Body of pancreas (tissue), 4 donors: ENCODE measurements at regions not wholly inside any gene's neighbourhood (a gene's known extent, or its start where the extent isn't known, plus 50 kb on each side); places are given as distances from the start of the nearest gene placed in this dataset.

Experiments
- POLR2A ChIP-seq, 3 donors: fragments of 450-650 bp; IDR thresholded peaks; one replicate each; pipeline ENCODE4 v1.6.1; 2016; ENCODE audit warnings: antibody characterized with exemption in 3 of 3, mild to moderate bottlenecking in 2 of 3
- TF ChIP-seq, protein P1 (sequence below), 7 experiments: fragments of 450-650 bp in 4 of 7; fragments of 200-600 bp in 3 of 7; sonication (generic) in 3 of 7; IDR thresholded peaks; one replicate each; pipeline ENCODE4 v1.5.1; 2016 to 2019; ENCODE audit warnings: antibody characterized with exemption in 7 of 7

DNA sequence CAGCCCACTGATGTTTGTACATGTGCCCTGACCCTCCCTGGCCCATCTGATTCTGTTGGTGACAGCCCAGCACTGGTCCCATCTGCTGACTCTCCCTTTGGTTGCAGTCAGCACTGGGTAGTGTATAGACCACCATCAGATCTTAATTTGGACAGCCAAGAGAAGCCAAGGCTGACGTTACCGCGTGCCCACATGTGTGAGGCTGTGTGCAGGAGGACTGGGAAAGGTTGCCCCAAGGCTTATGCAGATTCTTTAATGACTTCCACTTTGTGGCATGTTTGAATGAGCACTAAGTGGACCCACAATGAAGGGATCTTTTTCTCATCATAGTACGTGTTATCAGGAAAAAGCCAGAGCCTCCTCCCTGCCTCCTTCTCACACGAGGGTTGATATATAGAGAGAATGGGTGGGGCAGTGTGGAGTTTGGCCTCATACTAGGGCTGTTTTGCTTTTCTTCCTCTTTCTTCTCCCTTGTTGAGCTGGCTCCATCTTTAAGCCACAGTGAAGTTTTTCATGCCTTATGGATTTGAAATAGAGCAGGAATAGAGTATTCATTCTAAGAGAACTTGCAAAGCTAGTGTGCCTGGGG lies 93.5 kb downstream of the NAV1 start:
- TF ChIP-seq, protein P1, sequence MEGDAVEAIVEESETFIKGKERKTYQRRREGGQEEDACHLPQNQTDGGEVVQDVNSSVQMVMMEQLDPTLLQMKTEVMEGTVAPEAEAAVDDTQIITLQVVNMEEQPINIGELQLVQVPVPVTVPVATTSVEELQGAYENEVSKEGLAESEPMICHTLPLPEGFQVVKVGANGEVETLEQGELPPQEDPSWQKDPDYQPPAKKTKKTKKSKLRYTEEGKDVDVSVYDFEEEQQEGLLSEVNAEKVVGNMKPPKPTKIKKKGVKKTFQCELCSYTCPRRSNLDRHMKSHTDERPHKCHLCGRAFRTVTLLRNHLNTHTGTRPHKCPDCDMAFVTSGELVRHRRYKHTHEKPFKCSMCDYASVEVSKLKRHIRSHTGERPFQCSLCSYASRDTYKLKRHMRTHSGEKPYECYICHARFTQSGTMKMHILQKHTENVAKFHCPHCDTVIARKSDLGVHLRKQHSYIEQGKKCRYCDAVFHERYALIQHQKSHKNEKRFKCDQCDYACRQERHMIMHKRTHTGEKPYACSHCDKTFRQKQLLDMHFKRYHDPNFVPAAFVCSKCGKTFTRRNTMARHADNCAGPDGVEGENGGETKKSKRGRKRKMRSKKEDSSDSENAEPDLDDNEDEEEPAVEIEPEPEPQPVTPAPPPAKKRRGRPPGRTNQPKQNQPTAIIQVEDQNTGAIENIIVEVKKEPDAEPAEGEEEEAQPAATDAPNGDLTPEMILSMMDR (IDR thresholded peaks at IDR 0.05), result no peak
- TF ChIP-seq POLR2A (IDR thresholded peaks at IDR 0.05), result no peak
